GM12892 (cell line): ENCODE measurements at regions not wholly inside any gene's neighbourhood (a gene's known extent, or its start where the extent isn't known, plus 50 kb on each side); places are given as distances from the start of the nearest gene placed in this dataset.

Source experiments
- POLR2A ChIP-seq: IDR thresholded peaks from 2 replicates; pipeline ENCODE4 v1.6.1; 2011; ENCODE audit warnings: low read depth, low read length, control low read depth
- POLR2AphosphoS5 ChIP-seq: IDR thresholded peaks from 2 replicates; pipeline ENCODE4 v1.6.1; 2011; ENCODE audit warnings: low read depth, low read length, control low read depth
- TAF1 ChIP-seq: IDR thresholded peaks from 2 replicates; pipeline ENCODE4 v1.6.1; 2011; ENCODE audit warnings: low read depth, mild to moderate bottlenecking, control low read depth, low read length, borderline replicate concordance

DNA sequence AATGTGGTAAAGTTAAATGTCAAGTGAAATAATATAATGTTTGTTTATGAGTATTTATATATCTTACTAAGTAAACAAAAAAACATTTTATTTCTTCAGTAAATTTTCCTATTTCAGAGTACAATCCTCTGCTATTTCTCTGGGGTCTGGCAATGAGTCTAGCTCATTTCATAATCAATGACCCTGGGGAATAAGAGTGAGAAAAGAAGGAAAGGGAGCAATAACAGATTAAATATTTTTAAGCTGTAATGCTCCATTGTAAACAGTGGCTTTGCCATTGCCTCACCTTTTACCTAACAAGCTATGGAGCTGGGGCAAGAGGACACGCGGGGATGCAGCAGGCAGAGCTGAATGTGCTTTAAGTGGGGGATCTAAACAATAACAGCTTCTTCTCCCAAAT is 1071.9 kb downstream of the FLRT2 start:
- no peak for TF ChIP-seq POLR2A
- TF ChIP-seq POLR2AphosphoS5: no peak
- no peak for TF ChIP-seq TAF1
